OCI-LY3 (cell line): ENCODE measurements at regions not wholly inside any gene's neighbourhood (a gene's known extent, or its start where the extent isn't known, plus 50 kb on each side); places are given as distances from the start of the nearest gene placed in this dataset.

ENCODE experiments used
- H2AFZ ChIP-seq: fragments of 200-600, 300-600 bp; shearing (Covaris generic); 2 replicates; pipeline ENCODE4 v1.6.0; 2014; ENCODE audit warnings: antibody characterized with exemption, low read depth, low read length
- H3K27ac ChIP-seq: fragments of 200-600, 300-600 bp; sonication (generic); 2 replicates; pipeline ENCODE4 v1.5.1; 2014; ENCODE audit warnings: mild to moderate bottlenecking, low read length, moderate library complexity, mixed read lengths
- H3K27me3 ChIP-seq: fragments of 200-600, 300-600 bp; sonication (generic); 2 replicates; pipeline ENCODE4 v1.6.1; 2014; ENCODE audit warnings: low read depth, low read length, mixed read lengths
- H3K36me3 ChIP-seq: fragments of 200-600, 300-600 bp; sonication (generic); replicated peaks from 2 replicates; pipeline ENCODE3; 2014; ENCODE audit warnings: low read depth, low read length, mixed read lengths
- H3K4me1 ChIP-seq: fragments of 300-600, 200-600 bp; sonication (generic); 2 replicates; pipeline ENCODE4 v1.6.1; 2014; ENCODE audit warnings: low read length, mixed read lengths
- H3K4me2 ChIP-seq: fragments of 200-600, 300-600 bp; sonication (generic); 2 replicates; pipeline ENCODE4 v1.6.1; 2014; ENCODE audit warnings: low read length, mixed read lengths
- H3K4me3 ChIP-seq: fragments of 300-600, 200-600 bp; sonication (generic); 2 replicates; pipeline ENCODE4 v1.5.1; 2014; ENCODE audit warnings: antibody characterized with exemption, mild to moderate bottlenecking, low read length, moderate library complexity
- H3K79me2 ChIP-seq: fragments of 300-600, 200-600 bp; shearing (Covaris generic); 2 replicates; pipeline ENCODE4 v1.6.1; 2014; ENCODE audit warnings: mild to moderate bottlenecking, low read length, mixed read lengths
- H3K9ac ChIP-seq: fragments of 300-600, 200-600 bp; shearing (Covaris generic); 2 replicates; pipeline ENCODE4 v1.6.0; 2014; ENCODE audit warnings: mild to moderate bottlenecking, low read length, moderate library complexity
- H3K9me3 ChIP-seq: fragments of 200-600, 300-600 bp; shearing (Covaris generic); 2 replicates; pipeline ENCODE4 v1.6.1; 2014; ENCODE audit warnings: low read length, mixed read lengths; ENCODE audit not compliant: insufficient read depth
- H4K20me1 ChIP-seq: fragments of 200-600, 300-600 bp; sonication (generic); 2 replicates; pipeline ENCODE4 v1.6.1; 2016; ENCODE audit warnings: low read length, mixed read lengths; ENCODE audit not compliant: insufficient read depth
- CTCF ChIP-seq: fragments of 200-600, 300-600 bp; sonication (generic); IDR thresholded peaks from 2 replicates; pipeline ENCODE4 v1.5.1; 2014; ENCODE audit warnings: antibody characterized with exemption, low read length, low read depth
- EZH2phosphoT487 ChIP-seq: fragments of 200-600 bp; shearing (Covaris generic); IDR thresholded peaks from 2 replicates; pipeline ENCODE4 v1.6.1; 2018; ENCODE audit warnings: antibody characterized with exemption, mixed run types, low read depth

DNA sequence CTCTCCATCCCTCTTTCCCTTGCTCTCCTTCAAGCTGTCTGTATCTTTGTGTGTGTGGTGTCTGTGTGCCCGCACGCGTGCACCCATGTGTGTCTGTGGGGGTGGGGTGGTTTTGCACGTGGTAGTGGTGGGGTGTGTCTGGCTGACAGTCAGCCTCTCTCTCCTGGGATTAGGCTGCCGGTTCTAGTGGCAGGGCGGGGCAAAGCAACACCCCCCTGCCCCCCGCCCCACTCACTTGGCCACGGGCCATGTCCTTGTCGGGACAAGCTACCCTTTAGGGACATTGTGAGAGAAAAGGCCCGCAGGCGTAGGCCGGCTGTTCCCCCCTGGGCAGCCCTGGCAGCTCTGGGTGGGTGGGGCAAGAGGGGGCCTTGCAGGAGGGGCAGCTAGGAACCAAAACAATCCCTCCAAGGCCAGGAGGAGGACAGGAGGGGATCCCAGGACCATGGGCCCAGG lies 182.6 kb downstream of the ALG10 start:
- H2AFZ ChIP-seq, result no peak overlapping the region
- H4K20me1 ChIP-seq, result no peaks in the 10 kb centered on the region
- no peaks in the 10 kb centered on the region for H3K4me1 ChIP-seq
- H3K79me2 ChIP-seq, result no peaks in the 10 kb centered on the region
- TF ChIP-seq EZH2phosphoT487 (no peak), CTCF (no peak)
- no peak overlapping the region for H3K27ac ChIP-seq
- H3K9me3 ChIP-seq, result no peaks in the 10 kb centered on the region
- H3K4me3 ChIP-seq, result no peak overlapping the region
- H3K27me3 ChIP-seq, result no peaks in the 10 kb centered on the region
- H3K4me2 ChIP-seq, result no peak overlapping the region
- no peaks in the 10 kb centered on the region for H3K36me3 ChIP-seq
- H3K9ac ChIP-seq, result no peak overlapping the region

- H3K4me1 ChIP-seq, result no peaks in the 10 kb centered on the region
- no peak overlapping the region for H3K4me2 ChIP-seq
- H3K79me2 ChIP-seq, result no peaks in the 10 kb centered on the region
- no peak overlapping the region for H3K9ac ChIP-seq
- no peak overlapping the region for H3K27ac ChIP-seq
- no peaks in the 10 kb centered on the region for H4K20me1 ChIP-seq
- TF ChIP-seq CTCF (no peak), EZH2phosphoT487 (no peak)
- H3K27me3 ChIP-seq, result no peaks in the 10 kb centered on the region
- no peak overlapping the region for H3K4me3 ChIP-seq
- H3K36me3 ChIP-seq, result no peaks in the 10 kb centered on the region
- no peak overlapping the region for H2AFZ ChIP-seq
- H3K9me3 ChIP-seq, result no peaks in the 10 kb centered on the region
Measured at GRCh38 chr12:34205401-34205800, 183.1 kb downstream of the ALG10 start.

GRCh38 chr12:34206061-34206785 lies 183.9 kb downstream of the ALG10 start:
- Histone ChIP-seq H3K79me2 (no peaks in the 10 kb centered on the region), H2AFZ (no peak overlapping the region), H3K9me3 (no peaks in the 10 kb centered on the region), H3K4me3 (no peak overlapping the region), H3K36me3 (no peaks in the 10 kb centered on the region), H3K4me2 (no peak overlapping the region), H3K27me3 (no peaks in the 10 kb centered on the region), H3K27ac (no peak overlapping the region), H3K9ac (no peak overlapping the region), H3K4me1 (no peaks in the 10 kb centered on the region), H4K20me1 (no peaks in the 10 kb centered on the region)
- TF ChIP-seq CTCF (no peak), EZH2phosphoT487 (no peak)

GRCh38 chr12:34207858-34208257 lies 185.6 kb downstream of the ALG10 start:
- H3K4me3 ChIP-seq, result no peak overlapping the region
- no peaks in the 10 kb centered on the region for H3K9me3 ChIP-seq
- no peak for TF ChIP-seq EZH2phosphoT487
- TF ChIP-seq CTCF, result no peak

More at GRCh38 chr12:34207858-34208257, 185.6 kb downstream of the ALG10 start:
- no peaks in the 10 kb centered on the region for H3K36me3 ChIP-seq
- no peak overlapping the region for H2AFZ ChIP-seq
- no peaks in the 10 kb centered on the region for H3K4me1 ChIP-seq
- H4K20me1 ChIP-seq, result no peaks in the 10 kb centered on the region
- no peak overlapping the region for H3K9ac ChIP-seq
- no peaks in the 10 kb centered on the region for H3K79me2 ChIP-seq
- no peak overlapping the region for H3K27ac ChIP-seq
- H3K4me2 ChIP-seq, result no peak overlapping the region
- no peaks in the 10 kb centered on the region for H3K27me3 ChIP-seq
